GM10266 (cell line): ENCODE measurements at regions not wholly inside any gene's neighbourhood (a gene's known extent, or its start where the extent isn't known, plus 50 kb on each side); places are given as distances from the start of the nearest gene placed in this dataset.

Experiments used
- DNase-seq: peaks from one replicate; pipeline ENCODE4 v3.0.0; 2012; ENCODE audit errors: extremely low spot score
- CTCF ChIP-seq: IDR thresholded peaks from 2 replicates; pipeline ENCODE4 v1.5.1; 2012; ENCODE audit warnings: mild to moderate bottlenecking, low read depth; ENCODE audit not compliant: control insufficient read depth, insufficient read depth; ENCODE audit errors: missing control alignments

GRCh38 chr12:103138538-103138937, 181.1 kb downstream of the ASCL1 start:
- TF ChIP-seq CTCF = no peak
- DNase-seq = no peak

GRCh38 chr12:103139876-103140275, 182.4 kb downstream of the ASCL1 start:
- TF ChIP-seq CTCF = no peak
- DNase-seq = no peak

DNA sequence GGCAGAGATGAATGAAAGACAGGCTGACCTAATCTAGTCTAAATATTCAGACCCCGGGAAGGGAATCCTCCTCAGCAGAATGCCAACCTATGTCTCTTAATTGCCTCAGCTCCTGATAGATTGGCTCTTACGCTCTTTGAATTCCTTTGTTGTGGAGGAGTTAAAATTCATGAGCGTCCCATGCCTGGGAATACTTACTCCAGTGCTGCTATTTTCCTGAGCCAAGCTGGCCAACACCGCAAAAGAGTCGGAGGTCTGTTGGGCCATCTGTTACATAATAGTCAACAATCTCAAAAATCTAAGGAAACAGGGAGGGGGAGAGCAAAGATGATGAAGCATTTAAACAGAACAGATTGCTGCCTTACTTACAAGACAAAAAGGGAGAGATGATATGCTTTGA, 182.8 kb downstream of the ASCL1 start:
- TF ChIP-seq CTCF = no peak
- no peak for DNase-seq

DNA sequence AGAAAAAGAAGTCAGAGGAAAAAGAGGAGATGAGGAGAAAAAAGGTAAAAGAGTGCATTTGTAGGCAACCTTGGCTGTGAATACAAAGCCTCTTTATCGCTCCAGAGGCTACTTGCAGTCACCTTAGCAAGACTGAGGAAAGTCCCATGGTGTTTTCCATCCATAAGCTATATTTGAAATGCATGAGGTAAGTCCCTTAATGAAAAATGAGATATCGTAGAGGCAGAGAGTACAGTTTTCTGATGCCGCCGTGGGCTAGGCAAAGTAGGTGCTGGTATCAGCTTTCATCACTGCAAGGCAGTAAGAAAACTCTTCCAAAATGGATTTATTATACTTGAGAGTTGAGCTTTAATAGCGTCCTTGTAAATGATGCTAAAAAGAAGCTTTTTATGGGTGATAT, 186.8 kb downstream of the ASCL1 start:
- peak; percentile 28 for DNase-seq
- no peak for TF ChIP-seq CTCF

DNA sequence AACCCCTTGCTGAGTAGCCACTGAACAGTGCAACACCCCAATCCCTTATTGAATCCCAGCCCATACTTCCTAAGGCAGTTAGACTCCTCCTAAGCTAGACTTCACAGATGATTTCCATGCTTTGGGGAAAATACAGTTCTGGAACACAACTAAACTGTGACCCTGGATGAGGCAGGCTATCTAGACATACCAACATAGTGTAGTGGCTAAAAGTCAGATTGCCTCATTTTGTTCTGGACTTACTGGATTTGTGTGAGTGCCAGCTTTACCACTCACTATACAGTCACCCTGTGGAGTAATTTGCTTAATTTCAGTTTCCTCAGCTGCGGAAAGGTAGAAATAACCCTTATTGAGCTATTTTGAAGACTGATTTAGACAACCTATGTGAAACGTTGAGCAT, 203.1 kb downstream of the ASCL1 start:
- TF ChIP-seq CTCF = no peak
- no peak for DNase-seq

DNA sequence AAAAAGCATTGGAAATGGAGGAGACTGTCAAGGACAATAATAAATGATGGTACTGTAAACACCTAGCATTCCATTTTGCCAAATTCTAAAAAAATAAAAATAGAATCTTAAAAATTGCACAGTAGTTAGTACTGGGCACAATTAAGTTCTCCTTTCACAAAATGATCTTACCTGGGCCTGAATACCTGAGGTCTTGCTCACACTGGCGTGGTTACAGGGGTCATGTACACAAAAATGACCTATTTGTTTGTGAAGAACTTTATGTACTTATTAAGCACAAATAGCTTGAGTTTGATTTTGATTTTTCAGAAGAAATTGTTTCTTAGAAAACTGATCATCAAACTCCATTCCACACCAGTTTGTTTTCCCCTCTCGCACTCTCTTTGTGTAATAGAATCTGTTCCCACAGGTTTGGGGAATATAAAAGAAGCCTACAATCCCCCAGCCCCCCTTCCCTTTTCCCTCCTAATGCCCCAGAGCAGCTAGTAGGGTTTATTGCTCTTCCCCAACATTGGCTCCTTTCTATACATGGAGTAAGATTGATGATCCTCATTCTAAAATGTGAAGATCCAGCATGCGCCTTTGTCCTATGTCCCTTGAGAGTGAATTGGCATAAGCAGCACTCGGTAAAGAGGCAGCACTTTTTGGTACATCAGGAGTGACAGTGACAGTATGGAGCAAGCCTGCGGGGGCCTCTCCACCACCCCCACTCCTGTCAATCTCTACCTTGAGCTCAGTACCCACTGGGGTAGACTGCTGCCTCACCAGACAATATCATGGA, 204.3 kb downstream of the ASCL1 start:
- no peak for TF ChIP-seq CTCF
- no peak for DNase-seq

DNA sequence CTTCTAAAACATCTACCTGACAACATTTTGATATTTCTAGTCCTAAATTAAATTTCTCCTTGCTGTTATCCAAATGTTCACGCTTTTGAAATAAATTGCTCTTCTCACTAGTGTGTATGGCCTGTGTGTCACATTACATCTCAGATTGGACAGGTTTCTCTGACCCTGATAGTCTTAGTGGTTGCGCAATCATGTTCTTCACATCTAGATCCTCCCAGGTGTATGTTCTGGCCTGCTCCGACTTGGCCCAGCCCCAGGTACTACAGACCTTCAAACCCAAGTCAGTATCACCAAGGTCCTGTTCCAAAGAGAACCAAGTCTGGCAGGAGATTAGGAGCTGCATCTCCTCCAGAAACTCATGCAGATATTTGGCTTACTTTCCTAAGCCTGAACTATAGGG, 209.5 kb downstream of the ASCL1 start:
- TF ChIP-seq CTCF = no peak
- DNase-seq = no peak
